ENCODE measurements at regions not wholly inside any gene's neighbourhood (a gene's known extent, or its start where the extent isn't known, plus 50 kb on each side); places are given as distances from the start of the nearest gene placed in this dataset.

GRCh38 chr9:102796244-102796643 is 198.9 kb upstream of the CYLC2 start:
- peaks cover 4% of the 10 kb centered on the region for H3K9me3 Mint-ChIP-seq (ENCODE audit: low read depth)
- H3K27ac Mint-ChIP-seq, result no peak overlapping the region
- H3K4me3 Mint-ChIP-seq (ENCODE audit: low read depth), result no peak overlapping the region
- H3K4me1 Mint-ChIP-seq (ENCODE audit: low read depth), result no peaks in the 10 kb centered on the region
- H3K27me3 Mint-ChIP-seq, result no peaks in the 10 kb centered on the region
- TF ChIP-seq CTCF (IDR thresholded peaks at IDR 0.05; ENCODE audit: unreplicated experiment), result no peak
- DNase-seq (ENCODE audit: low spot score, unreplicated experiment), result no peak
- no peaks in the 10 kb centered on the region for H3K36me3 Mint-ChIP-seq (ENCODE audit: insufficient read depth)

- Mint-ChIP-seq H3K4me3 (ENCODE audit: low read depth) (no peak overlapping the region), H3K27me3 (no peaks in the 10 kb centered on the region), H3K4me1 (ENCODE audit: low read depth) (no peaks in the 10 kb centered on the region), H3K36me3 (ENCODE audit: insufficient read depth) (no peaks in the 10 kb centered on the region), H3K27ac (no peak overlapping the region), H3K9me3 (ENCODE audit: low read depth) (peaks cover 4% of the 10 kb centered on the region)
- TF ChIP-seq CTCF (IDR thresholded peaks at IDR 0.05; ENCODE audit: unreplicated experiment), result no peak
- DNase-seq (ENCODE audit: low spot score, unreplicated experiment), result no peak
Measured at GRCh38 chr9:102795532-102795931, 199.6 kb upstream of the CYLC2 start.

- no peak for DNase-seq (ENCODE audit: low spot score, unreplicated experiment)
- Mint-ChIP-seq H3K4me1 (ENCODE audit: low read depth) (peaks cover 10% of the 10 kb centered on the region), H3K4me3 (ENCODE audit: low read depth) (no peak overlapping the region), H3K27ac (no peak overlapping the region), H3K36me3 (ENCODE audit: insufficient read depth) (no peaks in the 10 kb centered on the region), H3K9me3 (ENCODE audit: low read depth) (no peaks in the 10 kb centered on the region), H3K27me3 (no peaks in the 10 kb centered on the region)
- no peak for TF ChIP-seq CTCF (IDR thresholded peaks at IDR 0.05; ENCODE audit: unreplicated experiment)
Measured at GRCh38 chr9:102779356-102779755, 215.8 kb upstream of the CYLC2 start.

GRCh38 chr9:102778746-102779145 is 216.4 kb upstream of the CYLC2 start:
- no peak overlapping the region for H3K4me3 Mint-ChIP-seq (ENCODE audit: low read depth)
- H3K4me1 Mint-ChIP-seq (ENCODE audit: low read depth), result peaks cover 10% of the 10 kb centered on the region
- H3K9me3 Mint-ChIP-seq (ENCODE audit: low read depth), result no peaks in the 10 kb centered on the region
- no peak for TF ChIP-seq CTCF (IDR thresholded peaks at IDR 0.05; ENCODE audit: unreplicated experiment)
- no peaks in the 10 kb centered on the region for H3K27me3 Mint-ChIP-seq
- DNase-seq (ENCODE audit: low spot score, unreplicated experiment), result no peak
- no peaks in the 10 kb centered on the region for H3K36me3 Mint-ChIP-seq (ENCODE audit: insufficient read depth)
- no peak overlapping the region for H3K27ac Mint-ChIP-seq

- Mint-ChIP-seq H3K27me3 (no peaks in the 10 kb centered on the region), H3K4me1 (ENCODE audit: low read depth) (no peaks in the 10 kb centered on the region), H3K36me3 (ENCODE audit: insufficient read depth) (no peaks in the 10 kb centered on the region), H3K4me3 (ENCODE audit: low read depth) (no peak overlapping the region), H3K27ac (no peak overlapping the region), H3K9me3 (ENCODE audit: low read depth) (no peaks in the 10 kb centered on the region)
- DNase-seq (ENCODE audit: low spot score, unreplicated experiment), result no peak
- no peak for TF ChIP-seq CTCF (IDR thresholded peaks at IDR 0.05; ENCODE audit: unreplicated experiment)
Measured at GRCh38 chr9:102770704-102771103, 224.4 kb upstream of the CYLC2 start.
